GM23338 (cell line): ENCODE measurements at regions not wholly inside any gene's neighbourhood (a gene's known extent, or its start where the extent isn't known, plus 50 kb on each side); places are given as distances from the start of the nearest gene placed in this dataset.

Experiments used
- ATAC-seq: fragments of 200-7000 bp; cut with Tn5 transposase; 3 replicates; pipeline ENCODE4 v1.9.1; 2020
- DNase-seq: peaks from one replicate; pipeline ENCODE4 v3.0.0-alpha.2; 2015; ENCODE audit warnings: low spot score
- H2AFZ ChIP-seq: fragments of 200-600 bp; sonication (generic); 2 replicates; pipeline ENCODE4 v1.8.0; 2016; ENCODE audit warnings: antibody characterized with exemption, mild to moderate bottlenecking, moderate library complexity
- H3F3A ChIP-seq: fragments of 200-600 bp; sonication (generic); replicated peaks from 2 replicates; pipeline ENCODE4 v1.8.0; 2017; ENCODE audit warnings: antibody characterized with exemption, mixed run types, low read depth
- H3K27ac ChIP-seq: fragments of 200-600 bp; sonication (generic); 2 replicates; pipeline ENCODE4 v1.6.1; 2016; ENCODE audit warnings: low read depth
- H3K27me3 ChIP-seq: fragments of 200-600 bp; sonication (generic); 2 replicates; pipeline ENCODE4 v1.8.0; 2016; ENCODE audit warnings: mild to moderate bottlenecking, mixed run types, moderate library complexity; ENCODE audit not compliant: insufficient read depth
- H3K36me3 ChIP-seq: fragments of 200-600 bp; sonication (generic); 2 replicates; pipeline ENCODE4 v1.8.0; 2016; ENCODE audit warnings: mild to moderate bottlenecking; ENCODE audit not compliant: insufficient read depth
- H3K4me1 ChIP-seq: fragments of 200-600 bp; sonication (generic); 2 replicates; pipeline ENCODE4 v1.8.0; 2016; ENCODE audit warnings: mild to moderate bottlenecking, moderate library complexity; ENCODE audit not compliant: insufficient read depth
- H3K4me2 ChIP-seq: fragments of 200-600 bp; sonication (generic); 2 replicates; pipeline ENCODE4 v1.7.1; 2017; ENCODE audit warnings: mixed run types
- H3K4me3 ChIP-seq: fragments of 200-600 bp; sonication (generic); 2 replicates; pipeline ENCODE4 v1.6.1; 2016; ENCODE audit warnings: mixed run types
- H3K79me2 ChIP-seq: fragments of 200-600 bp; sonication (generic); replicated peaks from 2 replicates; pipeline ENCODE4 v1.8.0; 2017; ENCODE audit warnings: mild to moderate bottlenecking; ENCODE audit not compliant: insufficient read depth
- H3K9me2 ChIP-seq: fragments of 200-600 bp; sonication (generic); 2 replicates; pipeline ENCODE4 v1.8.0; 2017; ENCODE audit not compliant: insufficient read depth
- H4K20me1 ChIP-seq: fragments of 200-600 bp; sonication (generic); replicated peaks from 2 replicates; pipeline ENCODE4 v1.8.0; 2017; ENCODE audit warnings: mild to moderate bottlenecking; ENCODE audit not compliant: insufficient read depth
- H3K27ac Mint-ChIP-seq: 2 replicates; pipeline ENCODE4 v1.8.0; 2020; ENCODE audit warnings: inconsistent platforms, mild to moderate bottlenecking, moderate library complexity, mixed read lengths
- H3K27me3 Mint-ChIP-seq: 3 replicates; pipeline ENCODE4 v1.8.0; 2022; ENCODE audit warnings: low read depth, mild to moderate bottlenecking, moderate library complexity, mixed read lengths, inconsistent platforms; ENCODE audit not compliant: insufficient read depth, poor library complexity
- H3K36me3 Mint-ChIP-seq: 3 replicates; pipeline ENCODE4 v1.8.0; 2021; ENCODE audit warnings: low read depth, mild to moderate bottlenecking, inconsistent platforms, moderate library complexity, mixed read lengths
- H3K4me1 Mint-ChIP-seq: 3 replicates; pipeline ENCODE4 v1.8.0; 2020; ENCODE audit warnings: mild to moderate bottlenecking, inconsistent platforms, mixed read lengths
- H3K4me3 Mint-ChIP-seq: 3 replicates; pipeline ENCODE4 v1.8.0; 2021; ENCODE audit warnings: moderate library complexity, mild to moderate bottlenecking, inconsistent platforms, mixed read lengths
- H3K9me3 Mint-ChIP-seq: 3 replicates; pipeline ENCODE4 v1.8.0; 2020; ENCODE audit warnings: moderate library complexity, mild to moderate bottlenecking, inconsistent platforms, mixed read lengths
- CREB1 ChIP-seq: fragments of 250-450 bp; sonication (Bioruptor Pico); IDR thresholded peaks from 2 replicates; pipeline ENCODE4 v1.5.0; 2020; ENCODE audit warnings: low read depth, mild to moderate bottlenecking, moderate library complexity
- CTCF ChIP-seq, 2 experiments: fragments of 200-600 bp in 1 of 2; sonication (generic) in 1 of 2; conservative IDR thresholded peaks; 2 replicates each; pipeline versions ENCODE4 v1.5.1 to v1.6.1; 2016 to 2017; ENCODE audit warnings: antibody characterized with exemption in 2 of 2, low read depth in 2 of 2, mild to moderate bottlenecking in 2 of 2, moderate library complexity in 1 of 2
- ETS1 ChIP-seq: IDR thresholded peaks from 2 replicates; pipeline ENCODE4 v1.6.1; 2016; ENCODE audit warnings: antibody characterized with exemption
- EZH2 ChIP-seq: fragments of 200-600 bp; sonication (generic); IDR thresholded peaks from one replicate; pipeline ENCODE4 v1.8.0; 2017; ENCODE audit warnings: antibody characterized with exemption, mild to moderate bottlenecking, low read depth; ENCODE audit not compliant: unreplicated experiment
- JUNB ChIP-seq: IDR thresholded peaks from one replicate; pipeline ENCODE4 v1.6.1; 2016; ENCODE audit warnings: antibody characterized with exemption; ENCODE audit not compliant: unreplicated experiment
- NANOG ChIP-seq: IDR thresholded peaks from 2 replicates; pipeline ENCODE4 v1.6.1; 2016; ENCODE audit warnings: antibody characterized with exemption, borderline replicate concordance
- POLR2AphosphoS5 ChIP-seq: IDR thresholded peaks from 2 replicates; pipeline ENCODE4 v1.6.1; 2016; ENCODE audit warnings: antibody characterized with exemption, low read depth
- REST ChIP-seq: IDR thresholded peaks from one replicate; pipeline ENCODE4 v1.6.1; 2018; ENCODE audit warnings: antibody characterized with exemption; ENCODE audit not compliant: unreplicated experiment
- STAT1 ChIP-seq: IDR thresholded peaks from one replicate; pipeline ENCODE4 v1.6.1; 2016; ENCODE audit warnings: antibody characterized with exemption; ENCODE audit not compliant: unreplicated experiment
- ZNF114 ChIP-seq: fragments of 250-450 bp; sonication (Bioruptor Pico); IDR thresholded peaks from 2 replicates; pipeline ENCODE4 v1.5.0; 2020; ENCODE audit warnings: mild to moderate bottlenecking, moderate library complexity
- TF ChIP-seq, protein P1 (sequence below): fragments of 250-450 bp; sonication (Bioruptor Pico); IDR thresholded peaks from 2 replicates; pipeline ENCODE4 v1.5.0; 2020; ENCODE audit warnings: mild to moderate bottlenecking, moderate library complexity

- Mint-ChIP-seq H3K9me3 (no peaks in the 10 kb centered on the region), H3K4me3 (no peak overlapping the region), H3K36me3 (no peaks in the 10 kb centered on the region; the same call in 2 of the 3 replicates), H3K4me1 (peaks cover 6% of the 10 kb centered on the region; the same call in 2 of the 3 replicates), H3K27me3 (no peaks in the 10 kb centered on the region), H3K27ac (no peak overlapping the region)
- ATAC-seq (no peak), DNase-seq (no peak)
- H2AFZ ChIP-seq = no peak overlapping the region
- no peaks in the 10 kb centered on the region for H4K20me1 ChIP-seq
- no peak for TF ChIP-seq ZNF114
- TF ChIP-seq CTCF (conservative IDR thresholded peaks at IDR 0.05; ENCODE audit: low read depth in 2 of 2) = no peak
- no peak for TF ChIP-seq JUNB
- TF ChIP-seq ETS1 = no peak
- no peak for TF ChIP-seq STAT1
- TF ChIP-seq POLR2AphosphoS5 = no peak
- no peak for TF ChIP-seq EZH2
- no peak for TF ChIP-seq NANOG
- TF ChIP-seq, protein P1, sequence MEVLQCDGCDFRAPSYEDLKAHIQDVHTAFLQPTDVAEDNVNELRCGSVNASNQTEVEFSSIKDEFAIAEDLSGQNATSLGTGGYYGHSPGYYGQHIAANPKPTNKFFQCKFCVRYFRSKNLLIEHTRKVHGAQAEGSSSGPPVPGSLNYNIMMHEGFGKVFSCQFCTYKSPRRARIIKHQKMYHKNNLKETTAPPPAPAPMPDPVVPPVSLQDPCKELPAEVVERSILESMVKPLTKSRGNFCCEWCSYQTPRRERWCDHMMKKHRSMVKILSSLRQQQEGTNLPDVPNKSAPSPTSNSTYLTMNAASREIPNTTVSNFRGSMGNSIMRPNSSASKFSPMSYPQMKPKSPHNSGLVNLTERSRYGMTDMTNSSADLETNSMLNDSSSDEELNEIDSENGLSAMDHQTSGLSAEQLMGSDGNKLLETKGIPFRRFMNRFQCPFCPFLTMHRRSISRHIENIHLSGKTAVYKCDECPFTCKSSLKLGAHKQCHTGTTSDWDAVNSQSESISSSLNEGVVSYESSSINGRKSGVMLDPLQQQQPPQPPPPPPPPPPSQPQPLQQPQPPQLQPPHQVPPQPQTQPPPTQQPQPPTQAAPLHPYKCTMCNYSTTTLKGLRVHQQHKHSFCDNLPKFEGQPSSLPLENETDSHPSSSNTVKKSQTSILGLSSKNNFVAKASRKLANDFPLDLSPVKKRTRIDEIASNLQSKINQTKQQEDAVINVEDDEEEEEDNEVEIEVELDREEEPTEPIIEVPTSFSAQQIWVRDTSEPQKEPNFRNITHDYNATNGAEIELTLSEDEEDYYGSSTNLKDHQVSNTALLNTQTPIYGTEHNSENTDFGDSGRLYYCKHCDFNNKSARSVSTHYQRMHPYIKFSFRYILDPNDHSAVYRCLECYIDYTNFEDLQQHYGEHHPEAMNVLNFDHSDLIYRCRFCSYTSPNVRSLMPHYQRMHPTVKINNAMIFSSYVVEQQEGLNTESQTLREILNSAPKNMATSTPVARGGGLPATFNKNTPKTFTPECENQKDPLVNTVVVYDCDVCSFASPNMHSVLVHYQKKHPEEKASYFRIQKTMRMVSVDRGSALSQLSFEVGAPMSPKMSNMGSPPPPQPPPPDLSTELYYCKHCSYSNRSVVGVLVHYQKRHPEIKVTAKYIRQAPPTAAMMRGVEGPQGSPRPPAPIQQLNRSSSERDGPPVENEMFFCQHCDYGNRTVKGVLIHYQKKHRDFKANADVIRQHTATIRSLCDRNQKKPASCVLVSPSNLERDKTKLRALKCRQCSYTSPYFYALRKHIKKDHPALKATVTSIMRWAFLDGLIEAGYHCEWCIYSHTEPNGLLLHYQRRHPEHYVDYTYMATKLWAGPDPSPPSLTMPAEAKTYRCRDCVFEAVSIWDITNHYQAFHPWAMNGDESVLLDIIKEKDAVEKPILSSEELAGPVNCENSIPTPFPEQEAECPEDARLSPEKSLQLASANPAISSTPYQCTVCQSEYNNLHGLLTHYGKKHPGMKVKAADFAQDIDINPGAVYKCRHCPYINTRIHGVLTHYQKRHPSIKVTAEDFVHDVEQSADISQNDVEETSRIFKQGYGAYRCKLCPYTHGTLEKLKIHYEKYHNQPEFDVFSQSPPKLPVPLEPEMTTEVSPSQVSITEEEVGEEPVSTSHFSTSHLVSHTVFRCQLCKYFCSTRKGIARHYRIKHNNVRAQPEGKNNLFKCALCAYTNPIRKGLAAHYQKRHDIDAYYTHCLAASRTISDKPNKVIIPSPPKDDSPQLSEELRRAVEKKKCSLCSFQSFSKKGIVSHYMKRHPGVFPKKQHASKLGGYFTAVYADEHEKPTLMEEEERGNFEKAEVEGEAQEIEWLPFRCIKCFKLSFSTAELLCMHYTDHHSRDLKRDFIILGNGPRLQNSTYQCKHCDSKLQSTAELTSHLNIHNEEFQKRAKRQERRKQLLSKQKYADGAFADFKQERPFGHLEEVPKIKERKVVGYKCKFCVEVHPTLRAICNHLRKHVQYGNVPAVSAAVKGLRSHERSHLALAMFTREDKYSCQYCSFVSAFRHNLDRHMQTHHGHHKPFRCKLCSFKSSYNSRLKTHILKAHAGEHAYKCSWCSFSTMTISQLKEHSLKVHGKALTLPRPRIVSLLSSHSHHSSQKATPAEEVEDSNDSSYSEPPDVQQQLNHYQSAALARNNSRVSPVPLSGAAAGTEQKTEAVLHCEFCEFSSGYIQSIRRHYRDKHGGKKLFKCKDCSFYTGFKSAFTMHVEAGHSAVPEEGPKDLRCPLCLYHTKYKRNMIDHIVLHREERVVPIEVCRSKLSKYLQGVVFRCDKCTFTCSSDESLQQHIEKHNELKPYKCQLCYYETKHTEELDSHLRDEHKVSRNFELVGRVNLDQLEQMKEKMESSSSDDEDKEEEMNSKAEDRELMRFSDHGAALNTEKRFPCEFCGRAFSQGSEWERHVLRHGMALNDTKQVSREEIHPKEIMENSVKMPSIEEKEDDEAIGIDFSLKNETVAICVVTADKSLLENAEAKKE (CRISPR knock-in tag) = no peak
- no peak for TF ChIP-seq CREB1
- TF ChIP-seq REST = no peak
- no peaks in the 10 kb centered on the region for H3K4me1 ChIP-seq
- H3K4me3 ChIP-seq = no peak overlapping the region
- no peaks in the 10 kb centered on the region for H3K36me3 ChIP-seq
- no peak overlapping the region for H3K27ac ChIP-seq
- H3K27me3 ChIP-seq = no peaks in the 10 kb centered on the region
- H3F3A ChIP-seq = no peaks in the 10 kb centered on the region
- no peaks in the 10 kb centered on the region for H3K79me2 ChIP-seq
- no peaks in the 10 kb centered on the region for H3K9me2 ChIP-seq
- no peak overlapping the region for H3K4me2 ChIP-seq
These were observed 135.4 kb upstream of the TAS2R1 start for GRCh38 chr5:9765419-9766140.
